Suppressor macrophage treated with lipopolysaccharide for 4 hours (primary cell): ENCODE measurements at regions not wholly inside any gene's neighbourhood (a gene's known extent, or its start where the extent isn't known, plus 50 kb on each side); places are given as distances from the start of the nearest gene placed in this dataset.

Experiments used
- DNase-seq: peaks from one replicate; pipeline ENCODE4 v3.0.0-alpha.2; 2020

GRCh38 chr10:57849691-57850357 is 417.9 kb downstream of the IPMK start:
- no peak for DNase-seq

GRCh38 chr10:57846307-57847065 is 421.2 kb downstream of the IPMK start:
- DNase-seq = no peak

GRCh38 chr10:57844387-57844998 is 423.2 kb downstream of the IPMK start:
- DNase-seq = no peak

- DNase-seq = no peak
These were observed 436.7 kb downstream of the IPMK start for GRCh38 chr10:57830877-57831560.

GRCh38 chr10:57825015-57825414 is 442.7 kb downstream of the IPMK start:
- DNase-seq = no peak

GRCh38 chr10:57823398-57823797 is 444.3 kb downstream of the IPMK start:
- DNase-seq = no peak

- no peak for DNase-seq
These were observed 444.7 kb downstream of the IPMK start for GRCh38 chr10:57822965-57823364.

- no peak for DNase-seq
These were observed 449.2 kb downstream of the IPMK start for GRCh38 chr10:57818522-57818921.

- DNase-seq = no peak
These were observed 450.0 kb downstream of the IPMK start for GRCh38 chr10:57817741-57818140.

- DNase-seq = no peak
These were observed 451.7 kb downstream of the IPMK start for GRCh38 chr10:57815949-57816348.

GRCh38 chr10:57809961-57810360 is 457.7 kb downstream of the IPMK start:
- DNase-seq = no peak

- DNase-seq = no peak
These were observed 459.8 kb downstream of the IPMK start for GRCh38 chr10:57807906-57808305.

- no peak for DNase-seq
These were observed 461.0 kb downstream of the IPMK start for GRCh38 chr10:57806675-57807074.

- no peak for DNase-seq
These were observed 468.1 kb downstream of the IPMK start for GRCh38 chr10:57799625-57800024.

GRCh38 chr10:57798830-57799229 is 468.9 kb downstream of the IPMK start:
- DNase-seq = no peak

- DNase-seq = no peak
These were observed 476.1 kb downstream of the IPMK start for GRCh38 chr10:57791546-57791945.

- DNase-seq = no peak
These were observed 477.0 kb downstream of the IPMK start for GRCh38 chr10:57790703-57791102.

- DNase-seq = no peak
These were observed 479.6 kb downstream of the IPMK start for GRCh38 chr10:57788117-57788516.

- no peak for DNase-seq
These were observed 480.6 kb downstream of the IPMK start for GRCh38 chr10:57786850-57787750.

GRCh38 chr10:57786331-57786730 is 481.4 kb downstream of the IPMK start:
- no peak for DNase-seq

GRCh38 chr10:57785546-57785945 is 482.1 kb downstream of the IPMK start:
- DNase-seq = no peak

GRCh38 chr10:57785068-57785467 is 482.6 kb downstream of the IPMK start:
- no peak for DNase-seq
